ENCODE measurements at regions not wholly inside any gene's neighbourhood (a gene's known extent, or its start where the extent isn't known, plus 50 kb on each side); places are given as distances from the start of the nearest gene placed in this dataset.
"Not testable (repeated sequence)": the region's sequence is repeated elsewhere in the genome, so short reads cannot be mapped to it uniquely, and the experiment has no call there.

DNA sequence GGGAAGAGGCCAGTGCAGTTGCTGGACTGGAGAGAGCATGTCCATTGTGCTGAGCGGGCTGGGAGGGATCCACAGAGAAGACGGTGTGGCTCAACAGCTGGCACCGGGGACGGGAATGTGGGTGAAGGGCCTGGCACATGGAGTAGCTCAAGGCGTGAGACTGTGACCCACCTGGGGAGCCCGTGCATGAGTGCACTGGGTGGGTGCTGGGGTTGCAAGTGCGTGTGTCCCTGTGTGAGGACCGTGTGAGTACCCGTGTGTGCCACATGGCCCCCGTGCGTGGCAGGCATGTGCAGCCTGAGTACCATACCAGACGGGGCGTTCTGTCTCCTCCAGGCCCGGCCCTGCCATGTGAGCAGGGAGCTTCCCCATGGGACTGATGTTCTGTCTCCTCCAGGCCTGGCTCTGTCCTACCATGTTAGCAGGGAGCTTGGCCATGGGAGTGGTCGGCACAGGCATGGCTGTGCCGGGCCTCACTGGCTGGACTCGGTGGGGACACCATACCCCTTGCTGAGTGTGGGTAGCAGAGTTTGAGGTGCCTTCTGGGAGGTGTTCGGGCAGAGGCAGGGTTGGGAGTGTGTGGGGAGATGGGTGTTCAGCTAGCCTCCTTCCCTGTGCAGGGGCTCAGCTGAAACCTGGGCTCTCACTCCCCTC, 234.4 kb downstream of the TMEM121 start:
- Histone ChIP-seq H3K4me1 (no peaks in the 10 kb centered on the region), H3K27me3 (no peaks in the 10 kb centered on the region), H3K27ac (no peak overlapping the region), H3K36me3 (no peaks in the 10 kb centered on the region), H3K9me3 (no peaks in the 10 kb centered on the region), H3K4me3 (no peak overlapping the region)
- no peak for TF ChIP-seq POLR2A (IDR thresholded peaks at IDR 0.05)
- TF ChIP-seq, protein P1, sequence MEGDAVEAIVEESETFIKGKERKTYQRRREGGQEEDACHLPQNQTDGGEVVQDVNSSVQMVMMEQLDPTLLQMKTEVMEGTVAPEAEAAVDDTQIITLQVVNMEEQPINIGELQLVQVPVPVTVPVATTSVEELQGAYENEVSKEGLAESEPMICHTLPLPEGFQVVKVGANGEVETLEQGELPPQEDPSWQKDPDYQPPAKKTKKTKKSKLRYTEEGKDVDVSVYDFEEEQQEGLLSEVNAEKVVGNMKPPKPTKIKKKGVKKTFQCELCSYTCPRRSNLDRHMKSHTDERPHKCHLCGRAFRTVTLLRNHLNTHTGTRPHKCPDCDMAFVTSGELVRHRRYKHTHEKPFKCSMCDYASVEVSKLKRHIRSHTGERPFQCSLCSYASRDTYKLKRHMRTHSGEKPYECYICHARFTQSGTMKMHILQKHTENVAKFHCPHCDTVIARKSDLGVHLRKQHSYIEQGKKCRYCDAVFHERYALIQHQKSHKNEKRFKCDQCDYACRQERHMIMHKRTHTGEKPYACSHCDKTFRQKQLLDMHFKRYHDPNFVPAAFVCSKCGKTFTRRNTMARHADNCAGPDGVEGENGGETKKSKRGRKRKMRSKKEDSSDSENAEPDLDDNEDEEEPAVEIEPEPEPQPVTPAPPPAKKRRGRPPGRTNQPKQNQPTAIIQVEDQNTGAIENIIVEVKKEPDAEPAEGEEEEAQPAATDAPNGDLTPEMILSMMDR (IDR thresholded peaks at IDR 0.05), result no peak
- intact Hi-C loops (cut with DNase I; ENCODE audit: low total_unique reads), result no loop called here
- DNase-seq, result no peak

GRCh38 chr14:105761345-105761740, 235.0 kb downstream of the TMEM121 start:
- intact Hi-C loops (cut with DNase I; ENCODE audit: low total_unique reads); H3K4me3 ChIP-seq; H3K9me3 ChIP-seq; H3K27ac ChIP-seq; H3K36me3 ChIP-seq; H3K4me1 ChIP-seq; DNase-seq; H3K27me3 ChIP-seq: not testable (repeated sequence)

- Histone ChIP-seq H3K9me3 (no peaks in the 10 kb centered on the region), H3K27me3 (no peaks in the 10 kb centered on the region), H3K27ac (no peak overlapping the region), H3K36me3 (no peaks in the 10 kb centered on the region), H3K4me1 (no peaks in the 10 kb centered on the region), H3K4me3 (no peak overlapping the region)
- no peak for DNase-seq
- intact Hi-C loops (cut with DNase I; ENCODE audit: low total_unique reads), result no loop called here
- TF ChIP-seq POLR2A (IDR thresholded peaks at IDR 0.05), result no peak
- TF ChIP-seq, protein P1 (IDR thresholded peaks at IDR 0.05), result no peak
Observed at GRCh38 chr14:105761842-105762241, 235.5 kb downstream of the TMEM121 start.

DNA sequence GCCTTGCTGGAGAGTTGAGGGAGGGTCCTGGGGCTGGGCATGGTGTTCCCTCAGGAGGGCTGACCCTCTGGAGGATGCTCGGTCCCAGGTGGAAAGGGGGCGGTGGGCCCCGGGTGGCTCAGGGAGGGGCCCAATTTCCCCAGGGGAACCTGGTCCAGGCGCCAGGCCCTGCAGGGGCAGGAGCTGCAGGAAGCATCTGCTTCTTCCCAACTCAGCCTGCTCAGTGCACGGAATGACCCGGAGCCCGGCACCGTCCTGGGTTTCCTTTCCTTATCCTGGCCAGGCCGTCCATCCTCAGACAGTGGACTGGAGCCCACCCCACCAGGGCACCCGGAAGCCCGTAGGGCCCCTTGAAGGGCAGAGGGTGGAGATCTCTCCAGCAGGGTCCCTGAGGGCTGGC, 235.9 kb downstream of the TMEM121 start:
- DNase-seq; H3K27me3 ChIP-seq; H3K9me3 ChIP-seq; H3K4me1 ChIP-seq; H3K27ac ChIP-seq; H3K4me3 ChIP-seq; intact Hi-C loops (cut with DNase I; ENCODE audit: low total_unique reads); H3K36me3 ChIP-seq: not testable (repeated sequence)

GRCh38 chr14:105764254-105764901, 238.0 kb downstream of the TMEM121 start:
- H3K36me3 ChIP-seq; H3K4me3 ChIP-seq; H3K4me1 ChIP-seq; H3K27me3 ChIP-seq; DNase-seq; intact Hi-C loops (cut with DNase I; ENCODE audit: low total_unique reads); H3K9me3 ChIP-seq; H3K27ac ChIP-seq: not testable (repeated sequence)

GRCh38 chr14:105765072-105765825, 238.9 kb downstream of the TMEM121 start:
- H3K4me3 ChIP-seq; H3K9me3 ChIP-seq; H3K4me1 ChIP-seq; H3K27ac ChIP-seq; H3K36me3 ChIP-seq; DNase-seq; H3K27me3 ChIP-seq; intact Hi-C loops (cut with DNase I; ENCODE audit: low total_unique reads): not testable (repeated sequence)

- H3K36me3 ChIP-seq, result no peaks in the 10 kb centered on the region
- no peak for DNase-seq
- no peak for TF ChIP-seq POLR2A (IDR thresholded peaks at IDR 0.05)
- TF ChIP-seq, protein P1 (IDR thresholded peaks at IDR 0.05), result no peak
- no peaks in the 10 kb centered on the region for H3K27me3 ChIP-seq
- no peak overlapping the region for H3K4me3 ChIP-seq
- no peaks in the 10 kb centered on the region for H3K4me1 ChIP-seq
- intact Hi-C loops (cut with DNase I; ENCODE audit: low total_unique reads), result no loop called here
- H3K9me3 ChIP-seq, result no peaks in the 10 kb centered on the region
- H3K27ac ChIP-seq, result no peak overlapping the region
Observed at GRCh38 chr14:105765893-105766614, 239.7 kb downstream of the TMEM121 start.
